D721Med (cell line): ENCODE measurements at regions not wholly inside any gene's neighbourhood (a gene's known extent, or its start where the extent isn't known, plus 50 kb on each side); places are given as distances from the start of the nearest gene placed in this dataset.
A peak's percentile ranks its signal among the peaks of the same experiment; 100 is the strongest.

Experiments used
- DNase-seq: peaks from one replicate; pipeline ENCODE4 v3.0.0; 2011; ENCODE audit warnings: low spot score; ENCODE audit not compliant: insufficient read length
- FAIRE-seq: peaks from 2 replicates; lab custom pipeline; 2011; peaks lifted over from hg19 to GRCh38; lab: Jason Lieb, UNC
- CTCF ChIP-seq: IDR thresholded peaks from 2 replicates; pipeline ENCODE4 v1.5.1; 2012; ENCODE audit warnings: mild to moderate bottlenecking, control low read depth; ENCODE audit not compliant: insufficient read depth; ENCODE audit errors: missing control alignments

DNA sequence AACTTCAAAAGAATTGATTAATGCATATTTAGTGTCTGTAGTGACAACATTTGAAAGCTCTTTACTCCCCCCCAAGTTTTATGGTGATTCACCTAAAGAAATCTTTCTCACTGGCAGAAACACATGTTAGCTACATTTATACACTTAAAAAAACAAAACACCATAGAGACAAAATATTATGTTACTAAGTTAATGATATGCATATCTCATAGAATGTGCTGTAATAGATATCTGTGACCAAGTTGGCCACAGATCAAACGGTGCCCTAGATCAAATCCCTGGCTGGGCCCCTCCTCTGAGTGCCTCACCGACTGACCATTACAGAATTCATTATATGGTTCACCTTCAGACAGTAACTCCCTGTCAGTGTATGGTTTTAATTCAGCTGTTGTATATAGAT lies 322.1 kb upstream of the LYPLAL1 start:
- TF ChIP-seq CTCF, result no peak

DNA sequence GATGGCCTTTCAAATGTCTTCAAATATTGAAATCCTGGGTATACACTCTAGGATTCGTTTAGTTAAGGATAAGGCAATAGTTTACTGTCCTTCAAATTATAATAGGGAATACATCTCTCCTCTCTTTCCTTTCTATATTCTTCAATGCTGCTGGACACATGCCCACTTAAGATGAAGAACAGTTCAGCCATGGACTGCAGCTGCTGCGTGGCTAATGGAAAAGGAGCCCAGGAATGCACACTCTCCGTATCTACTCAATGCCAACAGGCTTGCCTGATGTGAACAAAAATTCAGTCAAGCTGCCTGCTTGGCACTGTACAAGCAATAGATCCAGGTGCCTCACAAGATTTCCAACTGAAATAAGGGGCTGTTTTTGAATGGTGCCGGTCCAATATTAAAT lies 321.2 kb upstream of the LYPLAL1 start:
- TF ChIP-seq CTCF, result no peak
- FAIRE-seq (no peak), DNase-seq (no peak)

More for the DNA sequence above, 322.1 kb upstream of the LYPLAL1 start:
- FAIRE-seq (no peak), DNase-seq (no peak)

GRCh38 chr1:218863987-218864386 lies 309.7 kb upstream of the LYPLAL1 start:
- DNase-seq (no peak), FAIRE-seq (no peak)
- TF ChIP-seq CTCF, result no peak

DNA sequence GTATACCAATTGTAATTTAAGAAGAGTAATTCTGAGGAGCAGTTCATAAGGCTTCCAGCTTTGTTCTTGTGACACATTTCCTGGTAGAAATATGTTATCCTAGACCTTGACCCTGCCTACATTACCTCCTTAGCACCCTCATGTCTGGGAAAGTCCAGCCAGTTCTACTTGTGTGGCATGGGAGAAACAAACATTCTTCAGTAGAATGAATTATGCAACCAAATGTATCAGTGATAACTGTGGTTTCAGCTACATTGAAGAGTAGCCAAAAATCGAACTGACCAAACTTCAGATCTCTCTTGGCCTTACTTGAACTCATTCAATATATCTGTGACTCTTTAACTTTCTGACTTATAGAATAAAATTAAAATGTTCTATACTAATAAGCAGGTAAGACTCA lies 308.1 kb upstream of the LYPLAL1 start:
- FAIRE-seq (no peak), DNase-seq (no peak)
- TF ChIP-seq CTCF, result no peak

DNA sequence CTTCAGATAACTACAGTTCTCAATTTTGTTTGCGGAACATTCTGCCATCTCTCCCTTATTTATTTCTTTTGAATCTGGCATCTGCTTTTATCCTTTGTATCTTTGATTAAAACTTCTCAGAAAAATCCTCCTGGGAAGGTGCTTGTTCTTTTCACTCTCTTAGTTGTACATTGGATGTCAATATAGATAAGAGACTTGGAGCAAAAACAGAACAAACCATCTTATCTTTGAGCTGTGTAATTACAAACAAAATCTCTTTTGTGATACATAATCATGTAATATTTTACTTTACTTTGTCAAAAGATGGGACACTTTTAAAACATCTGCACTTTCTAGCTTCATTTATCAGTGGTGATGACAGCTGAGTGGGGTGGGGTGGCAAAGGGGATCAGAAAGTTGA lies 307.2 kb upstream of the LYPLAL1 start:
- FAIRE-seq (no peak), DNase-seq (no peak)
- TF ChIP-seq CTCF, result no peak

DNA sequence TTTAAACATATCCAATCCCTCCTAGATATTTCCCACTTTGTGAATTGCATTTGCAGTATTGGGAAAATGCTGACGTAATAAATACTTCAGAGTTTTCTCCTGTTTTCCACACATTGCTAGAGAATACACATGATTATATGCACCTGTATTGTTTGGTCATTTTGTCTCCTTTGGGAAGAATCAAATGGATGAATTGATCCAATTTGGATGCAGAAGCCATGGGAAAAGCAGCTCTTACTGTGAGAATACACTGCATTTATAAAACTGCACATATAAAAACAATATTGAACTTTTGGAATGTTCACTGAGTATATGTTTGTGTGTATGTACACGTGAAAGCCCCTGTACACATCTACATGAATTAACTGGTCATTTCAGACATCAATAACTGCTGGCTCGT lies 306.6 kb upstream of the LYPLAL1 start:
- TF ChIP-seq CTCF, result no peak
- DNase-seq, result no peak
- FAIRE-seq, result peak; percentile 69

DNA sequence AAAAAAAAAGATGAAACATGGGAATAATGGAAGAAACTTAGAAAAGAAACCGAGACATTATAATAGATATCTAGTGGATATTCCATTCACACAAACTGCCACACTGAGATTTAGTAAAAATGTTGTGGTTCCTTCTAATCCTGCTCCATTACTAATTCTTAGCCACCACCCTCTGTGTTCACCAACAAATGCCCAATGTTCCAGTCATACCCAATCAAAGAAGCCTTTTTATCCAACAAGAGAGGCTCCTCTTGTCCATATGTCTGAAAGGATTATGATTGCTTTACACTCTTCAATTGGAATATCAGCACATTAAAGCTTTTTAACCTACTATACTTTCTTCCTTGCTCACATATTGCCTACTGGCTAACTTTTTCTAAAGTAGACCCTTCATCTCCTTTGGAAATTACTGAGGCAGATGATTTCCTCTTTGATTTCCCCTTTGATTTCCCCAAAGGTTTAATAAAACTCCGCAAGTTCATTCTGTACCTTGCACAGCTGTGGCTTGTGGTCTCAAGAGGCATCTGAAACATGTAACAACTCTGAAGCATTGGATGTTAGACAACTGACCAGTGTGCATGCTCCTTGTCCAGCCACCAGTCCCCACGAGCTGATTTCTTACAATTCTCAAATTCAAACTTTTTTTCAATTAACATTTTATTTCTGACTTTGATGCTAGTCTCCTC lies 305.6 kb upstream of the LYPLAL1 start:
- FAIRE-seq, result no peak
- DNase-seq, result no peak
- TF ChIP-seq CTCF, result no peak
